ENCODE measurements at regions not wholly inside any gene's neighbourhood (a gene's known extent, or its start where the extent isn't known, plus 50 kb on each side); places are given as distances from the start of the nearest gene placed in this dataset.
"Not testable (repeated sequence)": the region's sequence is repeated elsewhere in the genome, so short reads cannot be mapped to it uniquely, and the experiment has no call there.

GRCh38 chr16:72457243-72457940 is 285.4 kb upstream of the PMFBP1 start:
- intact Hi-C loops (cut with micrococcal nuclease): no loop called here
- ChIA-PET POLR2A (no interaction called here), CTCF (no interaction called here)
- no peaks in the 10 kb centered on the region for H3K27me3 Mint-ChIP-seq
- no peak overlapping the region for H3K27ac Mint-ChIP-seq
- H3K36me3 Mint-ChIP-seq: no peaks in the 10 kb centered on the region
- H3K4me3 Mint-ChIP-seq: no peak overlapping the region
- H3K9me3 Mint-ChIP-seq: peaks cover 15% of the 10 kb centered on the region
- H3K4me1 Mint-ChIP-seq (ENCODE audit: low read depth): no peaks in the 10 kb centered on the region
- no peak for DNase-seq

GRCh38 chr16:72455743-72456659 is 284.0 kb upstream of the PMFBP1 start:
- intact Hi-C loops (cut with micrococcal nuclease): no loop called here
- Mint-ChIP-seq H3K9me3 (peaks cover 18% of the 10 kb centered on the region), H3K27ac (no peak overlapping the region), H3K4me1 (ENCODE audit: low read depth) (no peaks in the 10 kb centered on the region), H3K27me3 (no peaks in the 10 kb centered on the region), H3K4me3 (no peak overlapping the region), H3K36me3 (no peaks in the 10 kb centered on the region)
- DNase-seq: no peak
- CTCF ChIA-PET: no interaction called here
- POLR2A ChIA-PET: no interaction called here

GRCh38 chr16:72453856-72454255 is 281.9 kb upstream of the PMFBP1 start:
- CTCF ChIA-PET; H3K4me1 Mint-ChIP-seq (ENCODE audit: low read depth); POLR2A ChIA-PET; H3K36me3 Mint-ChIP-seq; DNase-seq; H3K27me3 Mint-ChIP-seq; H3K27ac Mint-ChIP-seq; intact Hi-C loops (cut with micrococcal nuclease); H3K4me3 Mint-ChIP-seq: not testable (repeated sequence)
- peaks cover 22% of the 10 kb centered on the region for H3K9me3 Mint-ChIP-seq

- intact Hi-C loops (cut with micrococcal nuclease): no loop called here
- peaks cover 8% of the 10 kb centered on the region for H3K9me3 Mint-ChIP-seq
- DNase-seq: no peak
- H3K4me3 Mint-ChIP-seq: no peak overlapping the region
- H3K27ac Mint-ChIP-seq: no peak overlapping the region
- no peaks in the 10 kb centered on the region for H3K4me1 Mint-ChIP-seq (ENCODE audit: low read depth)
- ChIA-PET CTCF (no interaction called here), POLR2A (no interaction called here)
- H3K36me3 Mint-ChIP-seq: no peaks in the 10 kb centered on the region
- no peaks in the 10 kb centered on the region for H3K27me3 Mint-ChIP-seq
Measured at GRCh38 chr16:72444696-72445095, 272.7 kb upstream of the PMFBP1 start.

GRCh38 chr16:72443809-72444208 is 271.9 kb upstream of the PMFBP1 start:
- no peaks in the 10 kb centered on the region for H3K27me3 Mint-ChIP-seq
- ChIA-PET CTCF (no interaction called here), POLR2A (no interaction called here)
- no peaks in the 10 kb centered on the region for H3K4me1 Mint-ChIP-seq (ENCODE audit: low read depth)
- H3K27ac Mint-ChIP-seq: no peak overlapping the region
- peaks cover 8% of the 10 kb centered on the region for H3K9me3 Mint-ChIP-seq
- no peak for DNase-seq
- H3K4me3 Mint-ChIP-seq: no peak overlapping the region
- no peaks in the 10 kb centered on the region for H3K36me3 Mint-ChIP-seq
- intact Hi-C loops (cut with micrococcal nuclease): no loop called here

- no peak for DNase-seq
- POLR2A ChIA-PET: no interaction called here
- CTCF ChIA-PET: no interaction called here
- intact Hi-C loops (cut with micrococcal nuclease): no loop called here
- Mint-ChIP-seq H3K27me3 (no peaks in the 10 kb centered on the region), H3K36me3 (no peaks in the 10 kb centered on the region), H3K9me3 (peaks cover 8% of the 10 kb centered on the region), H3K4me3 (no peak overlapping the region), H3K4me1 (ENCODE audit: low read depth) (no peaks in the 10 kb centered on the region), H3K27ac (no peak overlapping the region)
Measured at GRCh38 chr16:72442385-72443158, 270.6 kb upstream of the PMFBP1 start.

- no peak for DNase-seq
- Mint-ChIP-seq H3K36me3 (peaks cover 2% of the 10 kb centered on the region), H3K27me3 (no peaks in the 10 kb centered on the region), H3K9me3 (peaks cover 26% of the 10 kb centered on the region), H3K4me1 (ENCODE audit: low read depth) (no peaks in the 10 kb centered on the region), H3K27ac (no peak overlapping the region), H3K4me3 (no peak overlapping the region)
- ChIA-PET POLR2A (no interaction called here), CTCF (no interaction called here)
- intact Hi-C loops (cut with micrococcal nuclease): no loop called here
Measured at GRCh38 chr16:72437891-72438290, 265.9 kb upstream of the PMFBP1 start.

GRCh38 chr16:72434159-72434558 is 262.2 kb upstream of the PMFBP1 start:
- Mint-ChIP-seq H3K9me3 (peaks cover 26% of the 10 kb centered on the region), H3K27ac (no peak overlapping the region), H3K36me3 (peaks cover 2% of the 10 kb centered on the region), H3K4me1 (ENCODE audit: low read depth) (no peaks in the 10 kb centered on the region), H3K4me3 (no peak overlapping the region), H3K27me3 (no peaks in the 10 kb centered on the region)
- no peak for DNase-seq
- intact Hi-C loops (cut with micrococcal nuclease): no loop called here
- ChIA-PET CTCF (no interaction called here), POLR2A (no interaction called here)

GRCh38 chr16:72430121-72430520 is 258.2 kb upstream of the PMFBP1 start:
- Mint-ChIP-seq H3K27me3 (no peaks in the 10 kb centered on the region), H3K27ac (no peak overlapping the region), H3K4me1 (ENCODE audit: low read depth) (no peaks in the 10 kb centered on the region), H3K4me3 (no peak overlapping the region), H3K36me3 (peaks cover 1% of the 10 kb centered on the region), H3K9me3 (peaks cover 18% of the 10 kb centered on the region)
- intact Hi-C loops (cut with micrococcal nuclease): no loop called here
- ChIA-PET POLR2A (no interaction called here), CTCF (no interaction called here)
- no peak for DNase-seq

GRCh38 chr16:72429671-72430081 is 257.7 kb upstream of the PMFBP1 start:
- Mint-ChIP-seq H3K9me3 (peaks cover 17% of the 10 kb centered on the region), H3K27me3 (no peaks in the 10 kb centered on the region), H3K36me3 (no peaks in the 10 kb centered on the region), H3K27ac (no peak overlapping the region), H3K4me1 (ENCODE audit: low read depth) (no peaks in the 10 kb centered on the region), H3K4me3 (no peak overlapping the region)
- intact Hi-C loops (cut with micrococcal nuclease): no loop called here
- ChIA-PET POLR2A (no interaction called here), CTCF (no interaction called here)
- no peak for DNase-seq

- Mint-ChIP-seq H3K27me3 (no peaks in the 10 kb centered on the region), H3K4me1 (ENCODE audit: low read depth) (no peaks in the 10 kb centered on the region), H3K36me3 (peaks cover 4% of the 10 kb centered on the region), H3K9me3 (peaks cover 13% of the 10 kb centered on the region), H3K27ac (no peak overlapping the region), H3K4me3 (no peak overlapping the region)
- no peak for DNase-seq
- intact Hi-C loops (cut with micrococcal nuclease): no loop called here
- POLR2A ChIA-PET: no interaction called here
- CTCF ChIA-PET: no interaction called here
Measured at GRCh38 chr16:72428681-72429376, 256.9 kb upstream of the PMFBP1 start.

- ChIA-PET CTCF (no interaction called here), POLR2A (no interaction called here)
- intact Hi-C loops (cut with micrococcal nuclease): no loop called here
- no peak for DNase-seq
- peaks cover 7% of the 10 kb centered on the region for H3K36me3 Mint-ChIP-seq
- no peak overlapping the region for H3K27ac Mint-ChIP-seq
- H3K4me3 Mint-ChIP-seq: no peak overlapping the region
- H3K27me3 Mint-ChIP-seq: no peaks in the 10 kb centered on the region
- peaks cover 12% of the 10 kb centered on the region for H3K9me3 Mint-ChIP-seq
- no peaks in the 10 kb centered on the region for H3K4me1 Mint-ChIP-seq (ENCODE audit: low read depth)
Measured at GRCh38 chr16:72427783-72428331, 255.9 kb upstream of the PMFBP1 start.

Data from activated CD4-positive, alpha-beta memory T cell treated with anti-CD3 and anti-CD28 coated beads for 36 hours (primary cell).